ENCODE measurements at regions not wholly inside any gene's neighbourhood (a gene's known extent, or its start where the extent isn't known, plus 50 kb on each side); places are given as distances from the start of the nearest gene placed in this dataset.

- ATAC-seq (replicated peaks in 1 of 2) (no peak), DNase-seq (no peak)
- peaks cover 2 to 5% of the 10 kb centered on the region in 2 donors for H3K9me3 Mint-ChIP-seq
- no peaks in the 10 kb centered on the region for H3K4me1 Mint-ChIP-seq (ENCODE audit: low read depth)
- H3K36me3 Mint-ChIP-seq (ENCODE audit: insufficient read depth in 2 of 2): no peaks in the 10 kb centered on the region
- H3K27ac Mint-ChIP-seq: no peak overlapping the region
- no peak overlapping the region for H3K4me3 Mint-ChIP-seq
- no peaks in the 10 kb centered on the region for H3K27me3 Mint-ChIP-seq (ENCODE audit: low read depth)
Measured at GRCh38 chr5:25064306-25064705, 419.5 kb upstream of the CDH10 start.

- Mint-ChIP-seq H3K4me3 (no peak overlapping the region), H3K27me3 (ENCODE audit: low read depth) (no peaks in the 10 kb centered on the region), H3K4me1 (ENCODE audit: low read depth) (no peaks in the 10 kb centered on the region), H3K36me3 (ENCODE audit: insufficient read depth in 2 of 2) (no peaks in the 10 kb centered on the region), H3K9me3 (peaks cover 2 to 4% of the 10 kb centered on the region in 2 donors), H3K27ac (no peak overlapping the region)
- DNase-seq (no peak), ATAC-seq (replicated peaks in 1 of 2) (no peak)
Measured at GRCh38 chr5:25060575-25060974, 415.8 kb upstream of the CDH10 start.

- no peaks in the 10 kb centered on the region for H3K27me3 Mint-ChIP-seq (ENCODE audit: low read depth)
- ATAC-seq (replicated peaks in 1 of 2): no peak
Measured at GRCh38 chr5:25056836-25057235, 412.1 kb upstream of the CDH10 start.

GRCh38 chr5:25033658-25034057, 388.9 kb upstream of the CDH10 start:
- no peak for DNase-seq

More at GRCh38 chr5:25056836-25057235, 412.1 kb upstream of the CDH10 start:
- Mint-ChIP-seq H3K36me3 (ENCODE audit: insufficient read depth in 2 of 2) (no peaks in the 10 kb centered on the region), H3K4me1 (ENCODE audit: low read depth) (no peaks in the 10 kb centered on the region), H3K9me3 (peaks cover 4 to 5% of the 10 kb centered on the region in 2 donors), H3K27ac (no peak overlapping the region), H3K4me3 (no peak overlapping the region)
- no peak for DNase-seq

GRCh38 chr5:25029004-25029403, 384.2 kb upstream of the CDH10 start:
- ATAC-seq (replicated peaks in 1 of 2) (no peak), DNase-seq (no peak)
- Mint-ChIP-seq H3K4me3 (no peak overlapping the region), H3K36me3 (ENCODE audit: insufficient read depth in 2 of 2) (no peaks in the 10 kb centered on the region), H3K9me3 (peaks cover 9 to 12% of the 10 kb centered on the region in 2 donors), H3K27me3 (ENCODE audit: low read depth) (no peaks in the 10 kb centered on the region), H3K4me1 (ENCODE audit: low read depth) (no peaks in the 10 kb centered on the region), H3K27ac (no peak overlapping the region)

More at GRCh38 chr5:25033658-25034057, 388.9 kb upstream of the CDH10 start:
- H3K4me3 Mint-ChIP-seq: no peak overlapping the region
- H3K36me3 Mint-ChIP-seq (ENCODE audit: insufficient read depth in 2 of 2): no peaks in the 10 kb centered on the region
- H3K9me3 Mint-ChIP-seq: peaks cover 6 to 12% of the 10 kb centered on the region in 2 donors
- H3K27ac Mint-ChIP-seq: no peak overlapping the region
- no peaks in the 10 kb centered on the region for H3K27me3 Mint-ChIP-seq (ENCODE audit: low read depth)
- H3K4me1 Mint-ChIP-seq (ENCODE audit: low read depth): no peaks in the 10 kb centered on the region
- no peak for ATAC-seq (replicated peaks in 1 of 2)

GRCh38 chr5:25027526-25027925, 382.7 kb upstream of the CDH10 start:
- DNase-seq (no peak), ATAC-seq (replicated peaks in 1 of 2) (no peak)
- H3K4me1 Mint-ChIP-seq (ENCODE audit: low read depth): no peaks in the 10 kb centered on the region
- H3K9me3 Mint-ChIP-seq: peaks cover 6 to 7% of the 10 kb centered on the region in 2 donors
- no peaks in the 10 kb centered on the region for H3K36me3 Mint-ChIP-seq (ENCODE audit: insufficient read depth in 2 of 2)
- no peak overlapping the region for H3K4me3 Mint-ChIP-seq
- H3K27me3 Mint-ChIP-seq (ENCODE audit: low read depth): no peaks in the 10 kb centered on the region
- H3K27ac Mint-ChIP-seq: no peak overlapping the region

GRCh38 chr5:25027061-25027460, 382.3 kb upstream of the CDH10 start:
- DNase-seq (no peak), ATAC-seq (replicated peaks in 1 of 2) (no peak)
- Mint-ChIP-seq H3K4me1 (ENCODE audit: low read depth) (no peaks in the 10 kb centered on the region), H3K27ac (no peak overlapping the region), H3K27me3 (ENCODE audit: low read depth) (no peaks in the 10 kb centered on the region), H3K36me3 (ENCODE audit: insufficient read depth in 2 of 2) (no peaks in the 10 kb centered on the region), H3K4me3 (no peak overlapping the region), H3K9me3 (peaks cover 4 to 8% of the 10 kb centered on the region in 2 donors)

GRCh38 chr5:25025831-25026230, 381.1 kb upstream of the CDH10 start:
- Mint-ChIP-seq H3K4me1 (ENCODE audit: low read depth) (no peaks in the 10 kb centered on the region), H3K36me3 (ENCODE audit: insufficient read depth in 2 of 2) (no peaks in the 10 kb centered on the region), H3K27ac (no peak overlapping the region), H3K27me3 (ENCODE audit: low read depth) (no peaks in the 10 kb centered on the region), H3K4me3 (no peak overlapping the region), H3K9me3 (peaks cover 5 to 13% of the 10 kb centered on the region in 2 donors)
- DNase-seq: no peak
- ATAC-seq (replicated peaks in 1 of 2): no peak

- no peak for DNase-seq
- Mint-ChIP-seq H3K9me3 (peaks cover 8 to 15% of the 10 kb centered on the region in 2 donors), H3K27ac (no peak overlapping the region), H3K27me3 (ENCODE audit: low read depth) (no peaks in the 10 kb centered on the region), H3K4me1 (ENCODE audit: low read depth) (no peaks in the 10 kb centered on the region), H3K4me3 (no peak overlapping the region), H3K36me3 (ENCODE audit: insufficient read depth in 2 of 2) (no peaks in the 10 kb centered on the region)
- no peak for ATAC-seq (replicated peaks in 1 of 2)
Measured at GRCh38 chr5:25020454-25020853, 375.7 kb upstream of the CDH10 start.

- H3K9me3 Mint-ChIP-seq: peaks cover 4 to 5% of the 10 kb centered on the region in 2 donors
- no peak for ATAC-seq (replicated peaks in 1 of 2)
Measured at GRCh38 chr5:25009063-25009462, 364.3 kb upstream of the CDH10 start.

GRCh38 chr5:25006734-25007133, 362.0 kb upstream of the CDH10 start:
- ATAC-seq (replicated peaks in 1 of 2) (no peak), DNase-seq (no peak)
- H3K27ac Mint-ChIP-seq: no peak overlapping the region
- no peak overlapping the region for H3K4me3 Mint-ChIP-seq
- H3K27me3 Mint-ChIP-seq (ENCODE audit: low read depth): no peaks in the 10 kb centered on the region
- no peaks in the 10 kb centered on the region for H3K4me1 Mint-ChIP-seq (ENCODE audit: low read depth)
- peaks cover 5 to 9% of the 10 kb centered on the region in 2 donors for H3K9me3 Mint-ChIP-seq
- no peaks in the 10 kb centered on the region for H3K36me3 Mint-ChIP-seq (ENCODE audit: insufficient read depth in 2 of 2)

More at GRCh38 chr5:25009063-25009462, 364.3 kb upstream of the CDH10 start:
- H3K27me3 Mint-ChIP-seq (ENCODE audit: low read depth): no peaks in the 10 kb centered on the region
- H3K4me3 Mint-ChIP-seq: no peak overlapping the region
- H3K4me1 Mint-ChIP-seq (ENCODE audit: low read depth): no peaks in the 10 kb centered on the region
- no peak overlapping the region for H3K27ac Mint-ChIP-seq
- H3K36me3 Mint-ChIP-seq (ENCODE audit: insufficient read depth in 2 of 2): no peaks in the 10 kb centered on the region
- no peak for DNase-seq

GRCh38 chr5:25006237-25006636, 361.5 kb upstream of the CDH10 start:
- Mint-ChIP-seq H3K27me3 (ENCODE audit: low read depth) (no peaks in the 10 kb centered on the region), H3K27ac (no peak overlapping the region)
- no peak for ATAC-seq (replicated peaks in 1 of 2)

GRCh38 chr5:25005431-25005830, 360.7 kb upstream of the CDH10 start:
- H3K9me3 Mint-ChIP-seq: peaks cover 2 to 7% of the 10 kb centered on the region in 2 donors
- no peak overlapping the region for H3K27ac Mint-ChIP-seq
- ATAC-seq (replicated peaks in 1 of 2) (no peak), DNase-seq (no peak)
- H3K36me3 Mint-ChIP-seq (ENCODE audit: insufficient read depth in 2 of 2): no peaks in the 10 kb centered on the region
- H3K4me1 Mint-ChIP-seq (ENCODE audit: low read depth): no peaks in the 10 kb centered on the region
- no peaks in the 10 kb centered on the region for H3K27me3 Mint-ChIP-seq (ENCODE audit: low read depth)
- no peak overlapping the region for H3K4me3 Mint-ChIP-seq

More at GRCh38 chr5:25006237-25006636, 361.5 kb upstream of the CDH10 start:
- Mint-ChIP-seq H3K4me1 (ENCODE audit: low read depth) (no peaks in the 10 kb centered on the region), H3K36me3 (ENCODE audit: insufficient read depth in 2 of 2) (no peaks in the 10 kb centered on the region), H3K4me3 (no peak overlapping the region), H3K9me3 (peaks cover 3 to 7% of the 10 kb centered on the region in 2 donors)
- DNase-seq: no peak

GRCh38 chr5:25002371-25002770, 357.6 kb upstream of the CDH10 start:
- H3K4me1 Mint-ChIP-seq (ENCODE audit: low read depth): no peaks in the 10 kb centered on the region
- no peak overlapping the region for H3K4me3 Mint-ChIP-seq
- H3K27me3 Mint-ChIP-seq (ENCODE audit: low read depth): no peaks in the 10 kb centered on the region
- DNase-seq (no peak), ATAC-seq (replicated peaks in 1 of 2) (no peak)
- peaks cover 6 to 10% of the 10 kb centered on the region in 2 donors for H3K9me3 Mint-ChIP-seq
- H3K36me3 Mint-ChIP-seq (ENCODE audit: insufficient read depth in 2 of 2): no peaks in the 10 kb centered on the region
- H3K27ac Mint-ChIP-seq: no peak overlapping the region

Data from activated T-cell treated with anti-CD3 and anti-CD28 coated beads, Interleukin-2, amount 50 U/mL, for 72 hours (primary cell).